Activated naive CD4-positive, alpha-beta T cell (primary cell): ENCODE measurements at regions not wholly inside any gene's neighbourhood (a gene's known extent, or its start where the extent isn't known, plus 50 kb on each side); places are given as distances from the start of the nearest gene placed in this dataset.

Experiments
- DNase-seq, 4 experiments: peaks; one replicate each; lab custom pipeline; 2025; lab: John Stamatoyannopoulos, UW

- no peak for DNase-seq
These were observed 144.1 kb downstream of the MRPL14 start for GRCh38 chr6:43983191-43983590.

GRCh38 chr6:43982084-43982625 is 145.1 kb downstream of the MRPL14 start:
- no peak for DNase-seq

GRCh38 chr6:43981363-43981990 is 145.8 kb downstream of the MRPL14 start:
- DNase-seq: no peak

- no peak for DNase-seq
These were observed 147.1 kb downstream of the MRPL14 start for GRCh38 chr6:43980004-43980795.

GRCh38 chr6:43979525-43979924 is 147.7 kb downstream of the MRPL14 start:
- DNase-seq: no peak

- no peak for DNase-seq
These were observed 148.5 kb downstream of the MRPL14 start for GRCh38 chr6:43978473-43979346.

- DNase-seq: no peak
These were observed 149.7 kb downstream of the MRPL14 start for GRCh38 chr6:43977404-43978111.

GRCh38 chr6:43976706-43977403 is 150.4 kb downstream of the MRPL14 start:
- no peak for DNase-seq

- DNase-seq: no peak
These were observed 152.5 kb downstream of the MRPL14 start for GRCh38 chr6:43974643-43975230.

GRCh38 chr6:43973357-43973756 is 153.9 kb downstream of the MRPL14 start:
- DNase-seq: no peak

GRCh38 chr6:43972913-43973300 is 154.3 kb downstream of the MRPL14 start:
- no peak for DNase-seq

- DNase-seq: no peak
These were observed 154.9 kb downstream of the MRPL14 start for GRCh38 chr6:43972179-43972912.

GRCh38 chr6:43971776-43972126 is 155.5 kb downstream of the MRPL14 start:
- no peak for DNase-seq

GRCh38 chr6:43970913-43971775 is 156.1 kb downstream of the MRPL14 start:
- no peak for DNase-seq

- no peak for DNase-seq
These were observed 157.0 kb downstream of the MRPL14 start for GRCh38 chr6:43970068-43970912.

- DNase-seq: no peak
These were observed 157.9 kb downstream of the MRPL14 start for GRCh38 chr6:43969158-43969981.
